HEK293T (cell line): ENCODE measurements at regions not wholly inside any gene's neighbourhood (a gene's known extent, or its start where the extent isn't known, plus 50 kb on each side); places are given as distances from the start of the nearest gene placed in this dataset.

ENCODE experiments used
- BHLHE40 ChIP-seq: fragments of 450-650 bp; IDR thresholded peaks from 2 replicates; pipeline ENCODE4 v1.6.1; 2016; ENCODE audit warnings: mild to moderate bottlenecking, moderate library complexity, borderline replicate concordance
- CTBP1 ChIP-seq: fragments of 450-650 bp; IDR thresholded peaks from 2 replicates; pipeline ENCODE4 v1.6.1; 2016; ENCODE audit warnings: borderline replicate concordance
- FOXK2 ChIP-seq: fragments of 450-650 bp; IDR thresholded peaks from 2 replicates; pipeline ENCODE4 v1.6.1; 2016; ENCODE audit warnings: mild to moderate bottlenecking
- FOXM1 ChIP-seq: fragments of 450-650 bp; IDR thresholded peaks from 2 replicates; pipeline ENCODE4 v1.6.1; 2017; ENCODE audit warnings: mild to moderate bottlenecking, borderline replicate concordance
- NFRKB ChIP-seq: fragments of 450-650 bp; IDR thresholded peaks from 2 replicates; pipeline ENCODE4 v1.6.1; 2016; ENCODE audit warnings: mild to moderate bottlenecking, moderate library complexity
- SP1 ChIP-seq: fragments of 450-650 bp; IDR thresholded peaks from 2 replicates; pipeline ENCODE4 v1.6.1; 2017
- ZNF384 ChIP-seq: fragments of 450-650 bp; IDR thresholded peaks from 2 replicates; pipeline ENCODE4 v1.6.1; 2016
- TF ChIP-seq, protein P1 (sequence below): fragments of 450-650 bp; IDR thresholded peaks from 2 replicates; pipeline ENCODE4 v1.6.1; 2016

DNA sequence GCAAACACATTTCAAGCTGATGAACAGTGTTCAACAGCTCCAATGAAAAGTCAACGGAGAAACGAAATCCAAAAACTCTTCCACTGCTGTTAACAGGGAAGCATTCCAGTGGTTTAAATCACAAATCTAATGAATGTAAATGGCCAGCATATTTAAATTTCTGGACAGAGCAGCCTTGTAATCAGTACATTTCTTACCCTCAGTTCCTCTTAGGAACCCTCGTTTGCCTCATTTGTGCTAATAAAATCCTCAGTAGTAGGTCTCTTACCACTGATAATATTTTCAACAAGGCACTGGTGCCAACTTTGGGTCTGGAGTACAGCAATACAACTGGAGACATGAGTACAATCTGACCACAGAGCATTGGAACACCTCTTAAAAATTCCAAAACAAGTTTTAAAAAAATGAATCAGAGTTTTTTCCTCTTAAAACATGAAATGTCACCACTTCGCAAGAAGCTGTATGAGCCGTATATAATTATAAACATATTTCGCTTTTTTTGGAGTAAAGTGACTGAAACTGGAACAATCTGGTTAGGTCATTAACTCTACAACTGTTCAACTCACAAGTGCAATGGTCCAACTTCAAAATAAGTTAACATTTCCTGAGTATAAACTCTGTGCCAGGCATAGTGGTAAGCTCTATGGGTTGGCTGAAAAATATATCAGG lies 211.2 kb downstream of the CPEB2 start:
- no peak for TF ChIP-seq NFRKB
- TF ChIP-seq FOXK2, result no peak
- TF ChIP-seq, protein P1, sequence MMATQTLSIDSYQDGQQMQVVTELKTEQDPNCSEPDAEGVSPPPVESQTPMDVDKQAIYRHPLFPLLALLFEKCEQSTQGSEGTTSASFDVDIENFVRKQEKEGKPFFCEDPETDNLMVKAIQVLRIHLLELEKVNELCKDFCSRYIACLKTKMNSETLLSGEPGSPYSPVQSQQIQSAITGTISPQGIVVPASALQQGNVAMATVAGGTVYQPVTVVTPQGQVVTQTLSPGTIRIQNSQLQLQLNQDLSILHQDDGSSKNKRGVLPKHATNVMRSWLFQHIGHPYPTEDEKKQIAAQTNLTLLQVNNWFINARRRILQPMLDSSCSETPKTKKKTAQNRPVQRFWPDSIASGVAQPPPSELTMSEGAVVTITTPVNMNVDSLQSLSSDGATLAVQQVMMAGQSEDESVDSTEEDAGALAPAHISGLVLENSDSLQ, result no peak
- TF ChIP-seq CTBP1, result no peak
- TF ChIP-seq SP1, result no peak
- TF ChIP-seq ZNF384, result no peak
- no peak for TF ChIP-seq BHLHE40
- TF ChIP-seq FOXM1, result no peak
